GM23338 (cell line): ENCODE measurements at regions not wholly inside any gene's neighbourhood (a gene's known extent, or its start where the extent isn't known, plus 50 kb on each side); places are given as distances from the start of the nearest gene placed in this dataset.

Experiments
- ATAC-seq: fragments of 200-7000 bp; cut with Tn5 transposase; 3 replicates; pipeline ENCODE4 v1.9.1; 2020
- DNase-seq: peaks from one replicate; pipeline ENCODE4 v3.0.0-alpha.2; 2015; ENCODE audit warnings: low spot score
- H2AFZ ChIP-seq: fragments of 200-600 bp; sonication (generic); 2 replicates; pipeline ENCODE4 v1.8.0; 2016; ENCODE audit warnings: antibody characterized with exemption, mild to moderate bottlenecking, moderate library complexity
- H3F3A ChIP-seq: fragments of 200-600 bp; sonication (generic); replicated peaks from 2 replicates; pipeline ENCODE4 v1.8.0; 2017; ENCODE audit warnings: antibody characterized with exemption, mixed run types, low read depth
- H3K27ac ChIP-seq: fragments of 200-600 bp; sonication (generic); 2 replicates; pipeline ENCODE4 v1.6.1; 2016; ENCODE audit warnings: low read depth
- H3K27me3 ChIP-seq: fragments of 200-600 bp; sonication (generic); 2 replicates; pipeline ENCODE4 v1.8.0; 2016; ENCODE audit warnings: mild to moderate bottlenecking, mixed run types, moderate library complexity; ENCODE audit not compliant: insufficient read depth
- H3K36me3 ChIP-seq: fragments of 200-600 bp; sonication (generic); 2 replicates; pipeline ENCODE4 v1.8.0; 2016; ENCODE audit warnings: mild to moderate bottlenecking; ENCODE audit not compliant: insufficient read depth
- H3K4me1 ChIP-seq: fragments of 200-600 bp; sonication (generic); 2 replicates; pipeline ENCODE4 v1.8.0; 2016; ENCODE audit warnings: mild to moderate bottlenecking, moderate library complexity; ENCODE audit not compliant: insufficient read depth
- H3K4me2 ChIP-seq: fragments of 200-600 bp; sonication (generic); 2 replicates; pipeline ENCODE4 v1.7.1; 2017; ENCODE audit warnings: mixed run types
- H3K4me3 ChIP-seq: fragments of 200-600 bp; sonication (generic); 2 replicates; pipeline ENCODE4 v1.6.1; 2016; ENCODE audit warnings: mixed run types
- H3K79me2 ChIP-seq: fragments of 200-600 bp; sonication (generic); replicated peaks from 2 replicates; pipeline ENCODE4 v1.8.0; 2017; ENCODE audit warnings: mild to moderate bottlenecking; ENCODE audit not compliant: insufficient read depth
- H3K9me2 ChIP-seq: fragments of 200-600 bp; sonication (generic); 2 replicates; pipeline ENCODE4 v1.8.0; 2017; ENCODE audit not compliant: insufficient read depth
- H4K20me1 ChIP-seq: fragments of 200-600 bp; sonication (generic); replicated peaks from 2 replicates; pipeline ENCODE4 v1.8.0; 2017; ENCODE audit warnings: mild to moderate bottlenecking; ENCODE audit not compliant: insufficient read depth
- H3K27ac Mint-ChIP-seq: 2 replicates; pipeline ENCODE4 v1.8.0; 2020; ENCODE audit warnings: inconsistent platforms, mild to moderate bottlenecking, moderate library complexity, mixed read lengths
- H3K27me3 Mint-ChIP-seq: 3 replicates; pipeline ENCODE4 v1.8.0; 2022; ENCODE audit warnings: low read depth, mild to moderate bottlenecking, moderate library complexity, mixed read lengths, inconsistent platforms; ENCODE audit not compliant: insufficient read depth, poor library complexity
- H3K36me3 Mint-ChIP-seq: 3 replicates; pipeline ENCODE4 v1.8.0; 2021; ENCODE audit warnings: low read depth, mild to moderate bottlenecking, inconsistent platforms, moderate library complexity, mixed read lengths
- H3K4me1 Mint-ChIP-seq: 3 replicates; pipeline ENCODE4 v1.8.0; 2020; ENCODE audit warnings: mild to moderate bottlenecking, inconsistent platforms, mixed read lengths
- H3K4me3 Mint-ChIP-seq: 3 replicates; pipeline ENCODE4 v1.8.0; 2021; ENCODE audit warnings: moderate library complexity, mild to moderate bottlenecking, inconsistent platforms, mixed read lengths
- H3K9me3 Mint-ChIP-seq: 3 replicates; pipeline ENCODE4 v1.8.0; 2020; ENCODE audit warnings: moderate library complexity, mild to moderate bottlenecking, inconsistent platforms, mixed read lengths
- ETS1 ChIP-seq: IDR thresholded peaks from 2 replicates; pipeline ENCODE4 v1.6.1; 2016; ENCODE audit warnings: antibody characterized with exemption
- JUNB ChIP-seq: IDR thresholded peaks from one replicate; pipeline ENCODE4 v1.6.1; 2016; ENCODE audit warnings: antibody characterized with exemption; ENCODE audit not compliant: unreplicated experiment
- POLR2AphosphoS5 ChIP-seq: IDR thresholded peaks from 2 replicates; pipeline ENCODE4 v1.6.1; 2016; ENCODE audit warnings: antibody characterized with exemption, low read depth
- ZNF462 ChIP-seq: fragments of 250-450 bp; sonication (Bioruptor Pico); IDR thresholded peaks from 2 replicates; pipeline ENCODE4 v1.5.0; 2020; ENCODE audit warnings: mild to moderate bottlenecking, moderate library complexity

GRCh38 chr17:14622615-14623101 lies 321.8 kb downstream of the HS3ST3B1 start:
- no peak overlapping the region for H3K27ac ChIP-seq
- H4K20me1 ChIP-seq = no peaks in the 10 kb centered on the region
- H3K4me3 ChIP-seq = no peak overlapping the region
- no peak for DNase-seq
- peaks cover 17% of the 10 kb centered on the region for H3K4me1 ChIP-seq
- H3K36me3 ChIP-seq = no peaks in the 10 kb centered on the region
- H3K27ac Mint-ChIP-seq = no peak overlapping the region
- no peaks in the 10 kb centered on the region for H3K9me3 Mint-ChIP-seq
- peaks cover 13% of the 10 kb centered on the region for H3K4me1 Mint-ChIP-seq
- no peaks in the 10 kb centered on the region for H3K79me2 ChIP-seq
- H3K27me3 Mint-ChIP-seq = no peaks in the 10 kb centered on the region
- no peaks in the 10 kb centered on the region for H3F3A ChIP-seq
- ATAC-seq = no peak
- H3K36me3 Mint-ChIP-seq = no peaks in the 10 kb centered on the region
- no peak overlapping the region for H2AFZ ChIP-seq
- no peaks in the 10 kb centered on the region for H3K27me3 ChIP-seq
- TF ChIP-seq JUNB (no peak), POLR2AphosphoS5 (no peak), ETS1 (no peak), ZNF462 (CRISPR knock-in tag) (no peak)
- peaks cover 25% of the 10 kb centered on the region for H3K9me2 ChIP-seq
- H3K4me2 ChIP-seq = no peak overlapping the region
- no peak overlapping the region for H3K4me3 Mint-ChIP-seq
